ENCODE measurements at regions not wholly inside any gene's neighbourhood (a gene's known extent, or its start where the extent isn't known, plus 50 kb on each side); places are given as distances from the start of the nearest gene placed in this dataset.

DNA sequence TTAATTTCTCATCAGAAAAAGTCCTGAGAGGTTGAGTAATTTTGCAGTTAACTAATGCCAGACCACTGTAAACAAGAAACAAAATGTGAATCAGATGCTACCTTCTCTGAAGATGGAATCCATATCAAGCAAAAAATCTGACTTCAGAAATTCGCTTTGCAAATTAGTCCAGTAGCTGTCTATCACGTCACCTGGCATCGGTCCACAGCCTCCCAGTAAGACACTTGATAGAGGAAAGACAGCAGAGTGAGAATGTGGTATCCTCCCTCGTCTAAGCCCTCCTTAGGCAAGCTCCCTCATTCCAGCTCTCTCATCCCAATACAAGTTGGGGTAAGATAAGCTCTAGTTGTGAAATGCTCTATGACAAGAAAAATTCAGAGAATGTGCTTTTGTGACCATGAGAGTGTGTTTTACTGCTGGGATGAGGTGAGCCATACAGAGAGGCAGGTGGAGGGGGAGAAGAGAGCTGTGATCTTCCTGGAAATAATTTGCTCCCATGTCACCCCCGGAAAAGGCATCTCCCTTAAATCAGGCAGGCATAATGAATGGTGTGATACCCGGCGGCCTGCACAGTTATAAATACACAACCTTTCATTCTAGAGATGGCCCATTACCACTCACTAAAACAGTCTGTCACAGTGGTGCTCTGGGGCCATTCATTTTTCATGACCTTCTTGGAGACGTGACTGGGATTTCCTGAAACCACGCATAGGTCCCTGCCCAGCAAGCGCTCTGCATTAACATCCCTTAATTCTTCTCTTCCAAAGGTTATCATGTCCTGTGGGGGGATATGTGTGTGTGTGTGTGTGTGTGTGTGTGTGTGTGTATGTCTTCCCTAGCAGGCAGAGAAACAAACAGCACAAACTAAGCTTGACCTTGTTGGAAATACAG lies 602.0 kb upstream of the KCNMB2 start:
- Histone ChIP-seq H3K27me3 (ENCODE audit: control insufficient read depth, insufficient read depth, low read length) (no peaks in the 10 kb centered on the region), H3K4me3 (ENCODE audit: low read depth, low read length) (no peak overlapping the region), H3K36me3 (ENCODE audit: control insufficient read depth, insufficient read depth, low read length) (no peaks in the 10 kb centered on the region)
- FAIRE-seq (peak; percentile 23), DNase-seq (ENCODE audit: low read depth) (no peak)
- TF ChIP-seq, protein P1, sequence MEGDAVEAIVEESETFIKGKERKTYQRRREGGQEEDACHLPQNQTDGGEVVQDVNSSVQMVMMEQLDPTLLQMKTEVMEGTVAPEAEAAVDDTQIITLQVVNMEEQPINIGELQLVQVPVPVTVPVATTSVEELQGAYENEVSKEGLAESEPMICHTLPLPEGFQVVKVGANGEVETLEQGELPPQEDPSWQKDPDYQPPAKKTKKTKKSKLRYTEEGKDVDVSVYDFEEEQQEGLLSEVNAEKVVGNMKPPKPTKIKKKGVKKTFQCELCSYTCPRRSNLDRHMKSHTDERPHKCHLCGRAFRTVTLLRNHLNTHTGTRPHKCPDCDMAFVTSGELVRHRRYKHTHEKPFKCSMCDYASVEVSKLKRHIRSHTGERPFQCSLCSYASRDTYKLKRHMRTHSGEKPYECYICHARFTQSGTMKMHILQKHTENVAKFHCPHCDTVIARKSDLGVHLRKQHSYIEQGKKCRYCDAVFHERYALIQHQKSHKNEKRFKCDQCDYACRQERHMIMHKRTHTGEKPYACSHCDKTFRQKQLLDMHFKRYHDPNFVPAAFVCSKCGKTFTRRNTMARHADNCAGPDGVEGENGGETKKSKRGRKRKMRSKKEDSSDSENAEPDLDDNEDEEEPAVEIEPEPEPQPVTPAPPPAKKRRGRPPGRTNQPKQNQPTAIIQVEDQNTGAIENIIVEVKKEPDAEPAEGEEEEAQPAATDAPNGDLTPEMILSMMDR (IDR thresholded peaks at IDR 0.05; ENCODE audit: insufficient read depth, low read length, severe bottlenecking), result no peak

GRCh38 chr3:177935047-177935446 lies 601.2 kb upstream of the KCNMB2 start:
- TF ChIP-seq, protein P1 (IDR thresholded peaks at IDR 0.05; ENCODE audit: insufficient read depth, low read length, severe bottlenecking), result no peak
- no peaks in the 10 kb centered on the region for H3K27me3 ChIP-seq (ENCODE audit: control insufficient read depth, insufficient read depth, low read length)
- H3K4me3 ChIP-seq (ENCODE audit: low read depth, low read length), result no peak overlapping the region
- no peaks in the 10 kb centered on the region for H3K36me3 ChIP-seq (ENCODE audit: control insufficient read depth, insufficient read depth, low read length)
- DNase-seq (ENCODE audit: low read depth) (no peak), FAIRE-seq (no peak)

- FAIRE-seq (no peak), DNase-seq (ENCODE audit: low read depth) (no peak)
- H3K27me3 ChIP-seq (ENCODE audit: control insufficient read depth, insufficient read depth, low read length), result no peaks in the 10 kb centered on the region
- TF ChIP-seq, protein P1 (IDR thresholded peaks at IDR 0.05; ENCODE audit: insufficient read depth, low read length, severe bottlenecking), result no peak
- no peaks in the 10 kb centered on the region for H3K36me3 ChIP-seq (ENCODE audit: control insufficient read depth, insufficient read depth, low read length)
- no peak overlapping the region for H3K4me3 ChIP-seq (ENCODE audit: low read depth, low read length)
Observed at GRCh38 chr3:177936721-177937120, 599.5 kb upstream of the KCNMB2 start.

GRCh38 chr3:177942911-177943310 lies 593.3 kb upstream of the KCNMB2 start:
- H3K4me3 ChIP-seq (ENCODE audit: low read depth, low read length), result no peak overlapping the region
- TF ChIP-seq, protein P1 (IDR thresholded peaks at IDR 0.05; ENCODE audit: insufficient read depth, low read length, severe bottlenecking), result no peak
- no peaks in the 10 kb centered on the region for H3K27me3 ChIP-seq (ENCODE audit: control insufficient read depth, insufficient read depth, low read length)
- DNase-seq (ENCODE audit: low read depth) (no peak), FAIRE-seq (no peak)
- no peaks in the 10 kb centered on the region for H3K36me3 ChIP-seq (ENCODE audit: control insufficient read depth, insufficient read depth, low read length)

DNA sequence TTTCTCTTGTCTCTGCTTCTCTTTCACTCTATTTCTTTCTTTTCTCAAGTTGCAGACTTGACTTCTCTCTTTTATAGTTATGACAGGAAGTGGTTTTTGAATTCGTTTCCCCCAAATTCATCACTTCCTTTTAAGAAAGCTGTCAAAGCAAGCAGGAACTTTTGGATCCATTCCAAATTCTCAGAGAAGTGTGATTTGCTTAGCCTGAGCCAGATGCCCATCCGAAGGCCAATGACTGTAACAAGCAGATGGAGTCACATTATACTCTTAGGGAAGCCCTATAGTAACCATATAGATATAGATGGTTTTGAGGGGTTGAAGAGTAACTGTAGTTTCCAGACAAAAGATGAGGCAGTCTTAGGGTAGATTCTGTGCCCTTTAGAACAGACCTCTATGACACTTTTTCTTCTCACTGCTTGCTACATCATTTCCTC lies 592.0 kb upstream of the KCNMB2 start:
- no peak for FAIRE-seq
- TF ChIP-seq, protein P1 (IDR thresholded peaks at IDR 0.05; ENCODE audit: insufficient read depth, low read length, severe bottlenecking), result no peak

More for the DNA sequence above, 592.0 kb upstream of the KCNMB2 start:
- DNase-seq (ENCODE audit: low read depth), result no peak
- Histone ChIP-seq H3K36me3 (ENCODE audit: control insufficient read depth, insufficient read depth, low read length) (no peaks in the 10 kb centered on the region), H3K27me3 (ENCODE audit: control insufficient read depth, insufficient read depth, low read length) (no peaks in the 10 kb centered on the region), H3K4me3 (ENCODE audit: low read depth, low read length) (no peak overlapping the region)
